T-cell (primary cell): ENCODE measurements at regions not wholly inside any gene's neighbourhood (a gene's known extent, or its start where the extent isn't known, plus 50 kb on each side); places are given as distances from the start of the nearest gene placed in this dataset.

Experiments
- ATAC-seq, 4 experiments: fragments of 200-7000 bp in 3 of 4; fragments of 150-1000 bp in 1 of 4; cut with Tn5 transposase; replicated peaks in 1 of 4; 1 replicate in 3 of 4; 2 replicates in 1 of 4; pipeline ENCODE4 v1.10.0; 2021; ENCODE audit warnings: moderate library complexity in 3 of 4, mild to moderate bottlenecking in 2 of 4, moderate number of reproducible peaks in 1 of 4
- CTCF ChIA-PET, 2 donors: fragments of 300-600 bp; sonication (Branson Sonifier 250); formaldehyde crosslinking; loops; one replicate each; lab custom pipeline; 2022; ENCODE audit warnings: antibody characterized with exemption in 2 of 2; lab: Charles Lee
- POLR2A ChIA-PET, 2 donors: fragments of 300-600 bp; sonication (Branson Sonifier 250); formaldehyde crosslinking; loops; one replicate each; lab custom pipeline; 2022; ENCODE audit warnings: antibody characterized with exemption in 2 of 2; lab: Charles Lee
- DNase-seq, 35 experiments: peaks; one replicate each; pipeline versions ENCODE4 v3.0.0 to v3.0.0-alpha.2; 2013 to 2023
- H3K27ac ChIP-seq: one replicate; pipeline ENCODE4 v1.5.1; 2013; ENCODE audit warnings: low read length
- H3K27me3 ChIP-seq, 2 experiments: replicated peaks in 1 of 2; 1 replicate in 1 of 2; 2 replicates in 1 of 2; pipeline versions ENCODE4 v1.6.1 to v1.7.0; 2013; ENCODE audit warnings: low read length in 1 of 2, mixed read lengths in 1 of 2; ENCODE audit not compliant: control insufficient read depth in 2 of 2, insufficient read depth in 2 of 2; ENCODE audit errors: extremely low read depth in 1 of 2
- H3K36me3 ChIP-seq, 2 donors: 1 replicate in 1 of 2; 2 replicates in 1 of 2; pipeline versions ENCODE4 v1.6.1 to v1.7.0; 2013; ENCODE audit warnings: low read length in 1 of 2; ENCODE audit not compliant: control insufficient read depth in 2 of 2, insufficient read depth in 1 of 2; ENCODE audit errors: extremely low read depth in 1 of 2
- H3K4me1 ChIP-seq, 2 experiments: 1 replicate in 1 of 2; 2 replicates in 1 of 2; pipeline versions ENCODE4 v1.6.1 to v1.7.0; 2013; ENCODE audit warnings: low read length in 2 of 2, mixed read lengths in 1 of 2; ENCODE audit not compliant: insufficient read depth in 2 of 2, control insufficient read depth in 1 of 2; ENCODE audit errors: extremely low read depth in 1 of 2
- H3K4me3 ChIP-seq, 2 donors: 1 replicate in 1 of 2; 2 replicates in 1 of 2; pipeline versions ENCODE4 v1.5.1 to v1.7.0; 2013; ENCODE audit warnings: mild to moderate bottlenecking in 2 of 2, low read length in 1 of 2, moderate library complexity in 1 of 2; ENCODE audit not compliant: control insufficient read depth in 1 of 2; ENCODE audit errors: extremely low read depth in 1 of 2
- H3K9me3 ChIP-seq: 2 replicates; pipeline ENCODE4 v1.7.0; 2013
- H3K27ac Mint-ChIP-seq, 2 donors: one replicate each; pipeline ENCODE4 v1.8.0; 2020 to 2021; ENCODE audit warnings: mild to moderate bottlenecking in 2 of 2, mixed read lengths in 2 of 2
- H3K27me3 Mint-ChIP-seq, 2 donors: one replicate each; pipeline ENCODE4 v1.8.0; 2021 to 2022; ENCODE audit warnings: mixed read lengths in 2 of 2
- H3K36me3 Mint-ChIP-seq: one replicate; pipeline ENCODE4 v1.8.0; 2021; ENCODE audit warnings: mixed read lengths
- H3K4me1 Mint-ChIP-seq, 3 donors: one replicate each; pipeline ENCODE4 v1.8.0; 2020 to 2022; ENCODE audit warnings: mixed read lengths in 3 of 3, mild to moderate bottlenecking in 1 of 3
- H3K4me3 Mint-ChIP-seq, 3 donors: one replicate each; pipeline ENCODE4 v1.8.0; 2020 to 2022; ENCODE audit warnings: mild to moderate bottlenecking in 3 of 3, mixed read lengths in 3 of 3, moderate library complexity in 3 of 3
- H3K9me3 Mint-ChIP-seq, 3 donors: one replicate each; pipeline ENCODE4 v1.8.0; 2020 to 2022; ENCODE audit warnings: mixed read lengths in 3 of 3
- whole genome bisulfite sequencing: methylation state at CpG from one replicate; pipeline ENCODE4 v1.1.5; 2013; ENCODE audit warnings: missing lambda C conversion rate; ENCODE audit not compliant: insufficient coverage; 5-methylcytosine and 5-hydroxymethylcytosine counted together

DNA sequence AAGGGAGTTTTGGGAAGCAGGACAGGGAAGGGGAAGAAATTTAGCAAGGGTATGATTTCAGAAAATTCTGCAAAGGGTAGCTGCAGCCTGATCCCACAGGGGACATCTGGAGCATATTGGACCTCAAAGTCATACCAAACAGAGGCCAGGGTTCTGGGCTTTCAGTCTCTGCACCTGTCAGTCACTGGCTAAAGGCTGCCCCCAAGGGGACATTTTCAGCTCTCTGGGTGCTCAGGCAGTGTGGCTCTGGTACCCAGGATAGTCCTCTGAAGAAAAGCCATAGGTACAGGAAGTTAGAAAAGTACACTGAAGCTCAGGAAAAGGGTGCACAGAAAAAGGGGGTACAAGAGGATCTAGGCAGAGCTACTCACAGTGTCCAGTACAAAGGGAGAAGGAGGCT is 149.2 kb downstream of the INSIG2 start:
- Mint-ChIP-seq H3K27me3 (peaks cover 35 to 48% of the 10 kb centered on the region in 2 donors), H3K9me3 (peaks cover 7 to 10% (median 8%) of the 10 kb centered on the region in 3 donors), H3K36me3 (no peaks in the 10 kb centered on the region), H3K4me1 (no peaks in the 10 kb centered on the region), H3K4me3 (no peak overlapping the region), H3K27ac (no peak overlapping the region)
- DNase-seq (no peak), ATAC-seq (no peak)
- no peaks in the 10 kb centered on the region for H3K36me3 ChIP-seq
- no peaks in the 10 kb centered on the region for H3K4me1 ChIP-seq
- H3K4me3 ChIP-seq, result no peak overlapping the region
- peaks cover 5 to 15% of the 10 kb centered on the region in 2 experiments for H3K27me3 ChIP-seq
- ChIA-PET CTCF (no interaction called here), POLR2A (no interaction called here)
- H3K9me3 ChIP-seq, result no peaks in the 10 kb centered on the region
- H3K27ac ChIP-seq, result no peak overlapping the region

DNA sequence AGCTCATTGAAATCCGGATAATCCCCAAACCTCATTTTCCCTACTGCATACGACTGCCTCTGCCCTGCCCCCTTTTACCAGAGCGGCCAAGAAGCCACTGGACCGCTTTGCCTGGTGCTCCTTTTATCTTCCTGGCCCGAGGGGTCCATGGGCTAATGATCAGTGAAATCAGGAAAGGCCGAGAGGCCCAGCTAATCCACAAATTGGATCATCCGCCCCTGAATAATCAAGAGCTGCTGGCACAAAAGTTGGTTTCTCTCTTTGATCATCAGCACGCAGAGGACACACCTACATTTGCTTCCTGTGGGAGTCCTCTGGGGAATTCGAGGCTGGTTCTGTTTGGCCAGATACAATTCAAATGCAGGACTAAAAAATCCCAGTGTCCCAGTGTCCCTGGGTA is 144.5 kb downstream of the INSIG2 start:
- no peaks in the 10 kb centered on the region for H3K4me1 ChIP-seq
- H3K4me3 ChIP-seq, result no peak overlapping the region
- ChIA-PET CTCF (interaction anchor here in 1 of 2 donors (0.5 kb wide), 1 partner anchor 1941 kb away, joined by 3 read pairs; no protein-coding TSS in a partner anchor), POLR2A (no interaction called here)
- H3K27me3 ChIP-seq, result peaks cover 7 to 29% of the 10 kb centered on the region in 2 experiments
- H3K27ac Mint-ChIP-seq, result no peak overlapping the region
- H3K9me3 Mint-ChIP-seq, result no peaks in the 10 kb centered on the region
- H3K27me3 Mint-ChIP-seq, result peaks cover 36 to 39% of the 10 kb centered on the region in 2 donors
- ATAC-seq (no peak), DNase-seq (no peak)
- H3K4me3 Mint-ChIP-seq, result no peak overlapping the region
- H3K36me3 Mint-ChIP-seq, result no peaks in the 10 kb centered on the region
- WGBS, result 46% methylated on average over 5 of the region's 9 CpGs
- H3K4me1 Mint-ChIP-seq, result no peaks in the 10 kb centered on the region
- no peak overlapping the region for H3K27ac ChIP-seq
- H3K9me3 ChIP-seq, result no peaks in the 10 kb centered on the region
- H3K36me3 ChIP-seq, result no peaks in the 10 kb centered on the region

DNA sequence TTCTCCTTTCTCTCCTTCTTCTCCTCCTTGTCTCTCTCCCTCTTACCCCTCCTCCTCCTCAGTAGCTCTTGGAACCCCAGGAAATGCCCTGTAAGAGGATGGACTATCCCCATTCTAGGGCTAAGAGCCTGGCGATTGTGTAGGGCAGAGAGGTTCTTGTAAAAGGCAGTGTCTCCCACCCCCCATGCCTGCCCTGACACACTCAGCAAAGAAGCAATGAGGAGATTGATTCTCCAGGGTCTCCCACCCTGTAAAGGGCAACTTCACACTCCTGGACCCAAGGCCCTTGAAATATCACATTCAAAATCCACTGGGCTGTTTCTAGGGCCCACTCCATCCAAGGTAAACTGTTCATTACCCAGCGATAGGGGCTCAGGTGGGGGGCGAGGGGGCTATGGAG is 144.1 kb downstream of the INSIG2 start:
- ChIA-PET CTCF (no interaction called here), POLR2A (no interaction called here)
- peaks cover 5 to 31% of the 10 kb centered on the region in 2 experiments for H3K27me3 ChIP-seq
- H3K4me1 Mint-ChIP-seq, result no peaks in the 10 kb centered on the region
- H3K27me3 Mint-ChIP-seq, result peaks cover 37% of the 10 kb centered on the region in 2 donors
- no peaks in the 10 kb centered on the region for H3K9me3 Mint-ChIP-seq
- whole genome bisulfite sequencing, result no CpG with 5 or more reads among the region's 3 CpGs
- ATAC-seq, result no peak
- H3K36me3 ChIP-seq, result no peaks in the 10 kb centered on the region
- H3K27ac Mint-ChIP-seq, result no peak overlapping the region
- no peaks in the 10 kb centered on the region for H3K4me1 ChIP-seq
- no peak overlapping the region for H3K4me3 ChIP-seq
- H3K9me3 ChIP-seq, result no peaks in the 10 kb centered on the region
- DNase-seq, result no peak
- no peak overlapping the region for H3K4me3 Mint-ChIP-seq
- H3K27ac ChIP-seq, result no peak overlapping the region
- no peaks in the 10 kb centered on the region for H3K36me3 Mint-ChIP-seq

DNA sequence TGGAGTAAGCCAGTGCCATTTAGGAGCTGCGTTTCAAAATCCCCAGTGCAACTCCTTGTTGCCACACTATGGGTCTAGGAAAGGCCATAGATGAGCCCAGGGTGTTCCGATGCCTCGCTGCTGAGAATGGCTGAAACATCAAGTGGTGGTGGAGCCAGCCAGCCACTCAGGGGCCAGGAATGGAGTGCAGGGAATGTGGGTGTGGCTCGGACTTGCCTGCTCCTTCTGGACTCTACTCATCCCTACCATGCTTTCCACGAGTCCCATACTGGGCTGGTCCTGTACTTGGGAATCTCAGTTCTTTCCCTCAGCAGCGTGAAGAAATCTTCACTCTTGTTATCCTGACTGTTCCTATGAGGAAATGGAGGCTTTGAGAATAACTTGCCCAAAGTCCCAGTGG is 143.5 kb downstream of the INSIG2 start:
- no peak overlapping the region for H3K4me3 Mint-ChIP-seq
- peaks cover 33 to 37% of the 10 kb centered on the region in 2 donors for H3K27me3 Mint-ChIP-seq
- CTCF ChIA-PET, result no interaction called here
- H3K9me3 Mint-ChIP-seq, result no peaks in the 10 kb centered on the region
- DNase-seq (no peak), ATAC-seq (no peak)
- H3K27ac Mint-ChIP-seq, result no peak overlapping the region
- 86% methylated on average over 1 of the region's 6 CpGs for WGBS
- H3K4me1 Mint-ChIP-seq, result no peaks in the 10 kb centered on the region
- H3K4me3 ChIP-seq, result no peak overlapping the region
- POLR2A ChIA-PET, result no interaction called here
- H3K27ac ChIP-seq, result no peak overlapping the region
- H3K36me3 Mint-ChIP-seq, result no peaks in the 10 kb centered on the region
- peaks cover 5 to 37% of the 10 kb centered on the region in 2 experiments for H3K27me3 ChIP-seq
- H3K36me3 ChIP-seq, result no peaks in the 10 kb centered on the region
- H3K9me3 ChIP-seq, result no peaks in the 10 kb centered on the region
- no peaks in the 10 kb centered on the region for H3K4me1 ChIP-seq

DNA sequence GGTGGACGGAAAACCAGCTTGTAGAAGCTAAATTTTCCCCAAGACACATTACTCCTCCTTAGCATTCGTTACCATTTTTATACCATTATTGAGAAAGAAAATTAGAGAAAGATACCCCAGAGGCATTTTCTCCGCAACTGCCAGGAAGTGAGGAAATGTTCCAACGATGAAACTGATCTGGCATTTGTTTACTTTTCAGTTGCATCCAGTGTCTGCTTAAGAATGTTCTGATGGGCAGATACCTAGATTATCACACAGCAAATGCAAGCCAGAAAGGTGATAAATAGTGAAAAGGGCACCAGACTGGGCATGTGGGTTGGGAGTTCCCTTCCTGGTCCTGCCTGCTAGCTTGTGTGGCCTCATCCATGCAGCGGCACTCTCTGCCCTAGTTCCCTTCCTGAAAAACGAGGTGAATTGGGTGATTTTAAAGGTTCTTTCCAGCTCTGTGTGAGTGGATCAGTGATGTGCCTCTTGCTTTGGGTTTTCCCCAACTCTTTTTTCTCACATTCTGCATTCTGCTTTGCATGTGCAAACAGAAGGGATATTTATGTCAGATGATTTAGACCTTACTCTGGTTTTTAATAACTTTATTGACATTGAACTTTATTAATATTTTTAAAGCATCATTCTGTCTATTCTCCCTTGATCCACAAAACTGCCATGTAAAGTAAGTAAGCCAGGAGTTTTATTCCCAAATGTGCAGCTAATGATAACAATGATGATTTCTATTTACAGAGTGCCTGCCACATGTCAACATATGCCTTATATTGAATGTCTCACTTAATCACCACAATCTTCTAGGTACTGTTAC is 139.6 kb downstream of the INSIG2 start:
- ChIA-PET POLR2A (no interaction called here), CTCF (no interaction called here)
- Mint-ChIP-seq H3K27ac (peak overlapping the region in 1 of 2 donors; percentile 41), H3K9me3 (no peaks in the 10 kb centered on the region), H3K36me3 (no peaks in the 10 kb centered on the region), H3K27me3 (peaks cover 43 to 58% of the 10 kb centered on the region in 2 donors), H3K4me1 (peaks cover 17 to 19% (median 18%) of the 10 kb centered on the region in 3 donors), H3K4me3 (no peak overlapping the region)
- no peak overlapping the region for H3K27ac ChIP-seq
- 80% methylated on average over 1 of the region's 6 CpGs for WGBS
- peaks cover 6 to 17% of the 10 kb centered on the region in 2 experiments for H3K4me1 ChIP-seq
- H3K4me3 ChIP-seq, result no peak overlapping the region
- no peak for ATAC-seq
- H3K27me3 ChIP-seq, result peaks cover 5 to 65% of the 10 kb centered on the region in 2 experiments
- H3K9me3 ChIP-seq, result no peaks in the 10 kb centered on the region
- DNase-seq, result no peak
- H3K36me3 ChIP-seq, result no peaks in the 10 kb centered on the region

DNA sequence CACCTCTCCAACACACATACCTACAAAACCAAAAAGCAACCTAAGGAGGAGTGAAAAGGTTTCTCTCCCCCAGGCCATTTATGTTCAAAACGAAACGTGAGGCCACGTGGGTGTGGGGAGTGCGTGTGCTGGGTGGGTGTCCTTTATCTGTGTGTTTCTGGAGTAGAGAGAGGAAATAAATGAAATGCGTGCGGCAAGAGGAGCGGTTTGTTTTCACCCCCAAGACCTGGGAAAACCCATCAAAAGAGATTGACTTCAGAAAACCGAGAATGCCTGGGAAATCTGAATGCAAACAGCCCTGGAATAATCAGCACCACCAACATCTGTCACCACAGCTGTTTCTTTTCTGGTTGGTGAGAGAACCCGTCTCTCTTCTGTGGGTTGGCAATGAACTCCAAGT is 137.4 kb downstream of the INSIG2 start:
- no peaks in the 10 kb centered on the region for H3K36me3 Mint-ChIP-seq
- H3K27ac Mint-ChIP-seq, result peak overlapping the region in 1 of 2 donors; percentile 25
- H3K27ac ChIP-seq, result no peak overlapping the region
- H3K4me1 ChIP-seq, result peaks cover 9 to 17% of the 10 kb centered on the region in 2 experiments
- peak overlapping the region in 1 of 3 donors; percentile 87 for H3K4me3 Mint-ChIP-seq
- H3K27me3 ChIP-seq, result peaks cover 10 to 54% of the 10 kb centered on the region in 2 experiments
- no peak overlapping the region for H3K4me3 ChIP-seq
- ATAC-seq (no peak), DNase-seq (no peak)
- WGBS, result 20% methylated on average over 1 of the region's 9 CpGs
- H3K9me3 Mint-ChIP-seq, result no peaks in the 10 kb centered on the region
- ChIA-PET POLR2A (no interaction called here), CTCF (no interaction called here)
- no peaks in the 10 kb centered on the region for H3K9me3 ChIP-seq
- H3K36me3 ChIP-seq, result no peaks in the 10 kb centered on the region
- H3K4me1 Mint-ChIP-seq, result peaks cover 21 to 29% (median 28%) of the 10 kb centered on the region in 3 donors
- H3K27me3 Mint-ChIP-seq, result peaks cover 53 to 68% of the 10 kb centered on the region in 2 donors
